H9 (cell line): ENCODE measurements at regions not wholly inside any gene's neighbourhood (a gene's known extent, or its start where the extent isn't known, plus 50 kb on each side); places are given as distances from the start of the nearest gene placed in this dataset.

Source experiments
- DNase-seq: peaks from one replicate; pipeline ENCODE4 v3.0.0-alpha.2; 2017
- H2AFZ ChIP-seq: one replicate; pipeline ENCODE4 v1.6.1; 2013; ENCODE audit warnings: mild to moderate bottlenecking, low read length, control low read depth, moderate library complexity
- H2AK5ac ChIP-seq: 2 replicates; pipeline ENCODE4 v1.6.1; 2013; ENCODE audit warnings: low read length, control low read depth, mixed read lengths; ENCODE audit not compliant: insufficient read length
- H2BK120ac ChIP-seq: one replicate; pipeline ENCODE4 v1.6.1; 2013; ENCODE audit warnings: low read depth, mild to moderate bottlenecking, low read length, control low read depth, inconsistent platforms; ENCODE audit not compliant: poor library complexity, severe bottlenecking
- H2BK12ac ChIP-seq: 2 replicates; pipeline ENCODE4 v1.6.1; 2013; ENCODE audit warnings: low read length, control low read depth, mixed read lengths, low read depth; ENCODE audit not compliant: insufficient read length
- H2BK15ac ChIP-seq: 2 replicates; pipeline ENCODE4 v1.6.1; 2013; ENCODE audit warnings: low read depth, low read length, control low read depth
- H2BK20ac ChIP-seq: one replicate; pipeline ENCODE4 v1.6.1; 2013; ENCODE audit warnings: low read depth, mild to moderate bottlenecking, low read length, control low read depth, inconsistent platforms; ENCODE audit not compliant: poor library complexity, severe bottlenecking
- H2BK5ac ChIP-seq: 2 replicates; pipeline ENCODE4 v1.6.1; 2013; ENCODE audit warnings: low read length, control low read depth, mixed read lengths; ENCODE audit not compliant: insufficient read length
- H3K14ac ChIP-seq: 2 replicates; pipeline ENCODE4 v1.6.1; 2013; ENCODE audit warnings: low read length, control low read depth; ENCODE audit not compliant: insufficient read depth
- H3K18ac ChIP-seq: 2 replicates; pipeline ENCODE4 v1.6.1; 2013; ENCODE audit warnings: low read depth, mild to moderate bottlenecking, mixed read lengths, low read length, control low read depth; ENCODE audit not compliant: insufficient read length
- H3K23ac ChIP-seq: 2 replicates; pipeline ENCODE4 v1.6.1; 2013; ENCODE audit warnings: low read length, control low read depth, mixed read lengths, low read depth; ENCODE audit not compliant: insufficient read length
- H3K23me2 ChIP-seq: 2 replicates; pipeline ENCODE4 v1.6.1; 2013; ENCODE audit warnings: low read depth, mild to moderate bottlenecking, mixed read lengths, low read length, control low read depth; ENCODE audit not compliant: insufficient read length, poor library complexity, severe bottlenecking
- H3K27ac ChIP-seq: 2 replicates; pipeline ENCODE4 v1.5.1; 2013; ENCODE audit warnings: low read length, control low read depth, mixed read lengths, low read depth; ENCODE audit not compliant: insufficient read length
- H3K27me3 ChIP-seq: 2 replicates; pipeline ENCODE4 v1.6.1; 2013; ENCODE audit warnings: low read length, control low read depth, inconsistent platforms; ENCODE audit not compliant: insufficient read depth
- H3K4ac ChIP-seq: 2 replicates; pipeline ENCODE4 v1.6.1; 2013; ENCODE audit warnings: low read depth, mild to moderate bottlenecking, control low read depth, inconsistent platforms, low read length, moderate library complexity
- H3K4me1 ChIP-seq: 2 replicates; pipeline ENCODE4 v1.6.1; 2013; ENCODE audit warnings: low read length, control low read depth, inconsistent platforms; ENCODE audit not compliant: insufficient read depth
- H3K4me2 ChIP-seq: 2 replicates; pipeline ENCODE4 v1.6.1; 2013; ENCODE audit warnings: low read length, control low read depth, mixed read lengths; ENCODE audit not compliant: insufficient read length, insufficient read depth
- H3K56ac ChIP-seq: 2 replicates; pipeline ENCODE4 v1.6.1; 2013; ENCODE audit warnings: low read depth, mild to moderate bottlenecking, mixed read lengths, low read length, control low read depth; ENCODE audit not compliant: insufficient read length
- H3K79me1 ChIP-seq: 2 replicates; pipeline ENCODE4 v1.6.1; 2013; ENCODE audit warnings: low read depth, mild to moderate bottlenecking, moderate library complexity, low read length, control low read depth, inconsistent platforms; ENCODE audit not compliant: insufficient read depth, poor library complexity, severe bottlenecking
- H3K79me2 ChIP-seq: 2 replicates; pipeline ENCODE4 v1.6.1; 2013; ENCODE audit warnings: low read length, control low read depth, inconsistent platforms; ENCODE audit not compliant: insufficient read depth
- H3K9ac ChIP-seq: 2 replicates; pipeline ENCODE4 v1.6.1; 2013; ENCODE audit warnings: low read length, control low read depth, mixed read lengths; ENCODE audit not compliant: insufficient read length; ENCODE audit errors: extremely low read depth
- H3K9me3 ChIP-seq: one replicate; pipeline ENCODE4 v1.6.1; 2013; ENCODE audit warnings: low read depth, low read length, inconsistent platforms; ENCODE audit not compliant: control insufficient read depth
- H3T11ph ChIP-seq: one replicate; pipeline ENCODE4 v1.6.1; 2013; ENCODE audit warnings: mild to moderate bottlenecking, low read length, control low read depth, inconsistent platforms
- H4K20me1 ChIP-seq: one replicate; pipeline ENCODE4 v1.6.1; 2013; ENCODE audit not compliant: control insufficient read depth, insufficient read length, insufficient read depth
- H4K5ac ChIP-seq: 2 replicates; pipeline ENCODE4 v1.6.1; 2013; ENCODE audit warnings: low read depth, mild to moderate bottlenecking, mixed read lengths, low read length, control low read depth; ENCODE audit not compliant: insufficient read length
- H4K8ac ChIP-seq: replicated peaks from 2 replicates; pipeline ENCODE4 v1.6.1; 2013; ENCODE audit warnings: low read length, control low read depth, mixed read lengths, low read depth; ENCODE audit not compliant: insufficient read length
- H4K91ac ChIP-seq: 2 replicates; pipeline ENCODE4 v1.6.1; 2013; ENCODE audit warnings: low read depth, mild to moderate bottlenecking, moderate library complexity, mixed read lengths, low read length, control low read depth; ENCODE audit not compliant: insufficient read length
- H3K27ac Mint-ChIP-seq, 3 experiments: 2 replicates in 2 of 3; 3 replicates in 1 of 3; pipeline ENCODE4 v1.8.0; 2020 to 2021; ENCODE audit warnings: mixed read lengths in 3 of 3, mild to moderate bottlenecking in 1 of 3, moderate library complexity in 1 of 3
- H3K27me3 Mint-ChIP-seq: 2 replicates; pipeline ENCODE4 v1.8.0; 2021; ENCODE audit warnings: low read depth, mild to moderate bottlenecking, moderate library complexity, mixed read lengths
- H3K36me3 Mint-ChIP-seq, 3 experiments: 2 replicates in 2 of 3; 3 replicates in 1 of 3; pipeline ENCODE4 v1.8.0; 2020 to 2021; ENCODE audit warnings: low read depth in 3 of 3, mixed read lengths in 3 of 3; ENCODE audit not compliant: insufficient read depth in 1 of 3
- H3K4me1 Mint-ChIP-seq, 2 experiments: 2 replicates each; pipeline ENCODE4 v1.8.0; 2020; ENCODE audit warnings: mixed read lengths in 2 of 2
- H3K4me3 Mint-ChIP-seq, 2 experiments: 2 replicates in 1 of 2; 3 replicates in 1 of 2; pipeline ENCODE4 v1.8.0; 2020 to 2021; ENCODE audit warnings: mild to moderate bottlenecking in 2 of 2, mixed read lengths in 2 of 2, moderate library complexity in 1 of 2
- H3K9me3 Mint-ChIP-seq, 2 experiments: 2 replicates in 1 of 2; 3 replicates in 1 of 2; pipeline ENCODE4 v1.8.0; 2020; ENCODE audit warnings: mild to moderate bottlenecking in 2 of 2, mixed read lengths in 2 of 2, moderate library complexity in 1 of 2
- CTCF ChIP-seq: fragments of 200-600 bp; sonication (generic); conservative IDR thresholded peaks from 3 replicates; pipeline ENCODE4 v1.8.0; 2021; ENCODE audit warnings: antibody characterized with exemption, mild to moderate bottlenecking
- WGBS: extraction: QIAGEN DNeasy Blood & Tissue Kit; methylation state at CpG from one replicate; pipeline ENCODE4 v1.1.7; 2013; ENCODE audit warnings: missing lambda C conversion rate, low lambda C conversion rate, mixed read lengths; ENCODE audit not compliant: insufficient read length; ENCODE audit errors: extremely low coverage; 5-methylcytosine and 5-hydroxymethylcytosine counted together

- no peak overlapping the region for H3T11ph ChIP-seq
- Mint-ChIP-seq H3K4me1 (peaks cover 2 to 10% of the 10 kb centered on the region in 2 experiments; a peak in 2 of 4 replicates), H3K4me3 (no peak overlapping the region), H3K36me3 (no peaks in the 10 kb centered on the region), H3K27ac (no peak overlapping the region), H3K27me3 (peaks cover 5% of the 10 kb centered on the region), H3K9me3 (no peaks in the 10 kb centered on the region; a peak in 1 of 5 replicates)
- no peak overlapping the region for H3K56ac ChIP-seq
- H2BK120ac ChIP-seq = no peak overlapping the region
- no peak overlapping the region for H2BK15ac ChIP-seq
- no peaks in the 10 kb centered on the region for H3K27me3 ChIP-seq
- no peaks in the 10 kb centered on the region for H4K20me1 ChIP-seq
- no peak overlapping the region for H2BK12ac ChIP-seq
- no peak for DNase-seq
- H3K4ac ChIP-seq = no peak overlapping the region
- TF ChIP-seq CTCF = no peak
- no peak overlapping the region for H4K8ac ChIP-seq
- no peaks in the 10 kb centered on the region for H3K4me1 ChIP-seq
- no peak overlapping the region for H3K27ac ChIP-seq
- no peaks in the 10 kb centered on the region for H3K79me2 ChIP-seq
- H3K9ac ChIP-seq = no peak overlapping the region
- H4K91ac ChIP-seq = no peak overlapping the region
- no peak overlapping the region for H2AK5ac ChIP-seq
- H3K79me1 ChIP-seq = no peaks in the 10 kb centered on the region
- no peaks in the 10 kb centered on the region for H3K9me3 ChIP-seq
- H3K14ac ChIP-seq = no peak overlapping the region
- no peak overlapping the region for H3K18ac ChIP-seq
- H3K4me2 ChIP-seq = no peak overlapping the region
- WGBS = no CpG with 5 or more reads among the region's 2 CpGs
- no peak overlapping the region for H2AFZ ChIP-seq
- H3K23ac ChIP-seq = no peak overlapping the region
- H3K23me2 ChIP-seq = no peaks in the 10 kb centered on the region
- no peak overlapping the region for H2BK20ac ChIP-seq
- no peak overlapping the region for H2BK5ac ChIP-seq
- no peak overlapping the region for H4K5ac ChIP-seq
Observed at GRCh38 chr15:38620098-38620497, 55.5 kb upstream of the RASGRP1 start.
